ENCODE measurements at regions not wholly inside any gene's neighbourhood (a gene's known extent, or its start where the extent isn't known, plus 50 kb on each side); places are given as distances from the start of the nearest gene placed in this dataset.

- H4K20me1 ChIP-seq (ENCODE audit: low read depth, low read length) = peaks cover 8% of the 10 kb centered on the region
- no peak overlapping the region for H3K4me3 ChIP-seq (ENCODE audit: insufficient read depth, low read length, poor library complexity, severe bottlenecking)
- no peaks in the 10 kb centered on the region for H3K79me2 ChIP-seq (ENCODE audit: insufficient read depth, low read length)
Measured at GRCh38 chr9:130755377-130756007, 61.9 kb downstream of the EXOSC2 start.

GRCh38 chr9:130756037-130756436, 62.5 kb downstream of the EXOSC2 start:
- H3K79me2 ChIP-seq (ENCODE audit: insufficient read depth, low read length) = no peaks in the 10 kb centered on the region
- TF ChIP-seq EZH2phosphoT487 (conservative IDR thresholded peaks at IDR 0.05; ENCODE audit: low read length) (no peak), CTCF (IDR thresholded peaks at IDR 0.05; ENCODE audit: insufficient read depth, low read length, poor library complexity, severe bottlenecking) (no peak)
- no peak overlapping the region for H3K9ac ChIP-seq (ENCODE audit: low read length)
- no peaks in the 10 kb centered on the region for H3K27me3 ChIP-seq (ENCODE audit: low read length)
- peaks cover 8% of the 10 kb centered on the region for H4K20me1 ChIP-seq (ENCODE audit: low read depth, low read length)
- no peaks in the 10 kb centered on the region for H3F3A ChIP-seq (ENCODE audit: insufficient read depth)
- H3K4me3 ChIP-seq (ENCODE audit: insufficient read depth, low read length, poor library complexity, severe bottlenecking) = no peak overlapping the region
- H3K9me3 ChIP-seq (ENCODE audit: insufficient read depth, low read length) = no peaks in the 10 kb centered on the region
- H3K4me2 ChIP-seq (ENCODE audit: low read depth, low read length, poor library complexity, severe bottlenecking) = no peak overlapping the region
- H3K27ac ChIP-seq (ENCODE audit: low read depth, low read length) = no peak overlapping the region
- no peaks in the 10 kb centered on the region for H3K36me3 ChIP-seq (ENCODE audit: low read length)
- no peak overlapping the region for H2AFZ ChIP-seq (ENCODE audit: low read depth, low read length, severe bottlenecking)
- no peaks in the 10 kb centered on the region for H3K9me2 ChIP-seq (replicated peaks; ENCODE audit: insufficient read depth, low read length)

More at GRCh38 chr9:130755377-130756007, 61.9 kb downstream of the EXOSC2 start:
- Histone ChIP-seq H3K9ac (ENCODE audit: low read length) (no peak overlapping the region), H3F3A (ENCODE audit: insufficient read depth) (no peaks in the 10 kb centered on the region), H3K27ac (ENCODE audit: low read depth, low read length) (no peak overlapping the region), H3K36me3 (ENCODE audit: low read length) (no peaks in the 10 kb centered on the region), H2AFZ (ENCODE audit: low read depth, low read length, severe bottlenecking) (no peak overlapping the region), H3K9me2 (replicated peaks; ENCODE audit: insufficient read depth, low read length) (no peaks in the 10 kb centered on the region), H3K4me2 (ENCODE audit: low read depth, low read length, poor library complexity, severe bottlenecking) (no peak overlapping the region), H3K9me3 (ENCODE audit: insufficient read depth, low read length) (no peaks in the 10 kb centered on the region), H3K27me3 (ENCODE audit: low read length) (no peaks in the 10 kb centered on the region)
- TF ChIP-seq CTCF (IDR thresholded peaks at IDR 0.05; ENCODE audit: insufficient read depth, low read length, poor library complexity, severe bottlenecking) (no peak), EZH2phosphoT487 (conservative IDR thresholded peaks at IDR 0.05; ENCODE audit: low read length) (no peak)

GRCh38 chr9:130756455-130757152, 63.0 kb downstream of the EXOSC2 start:
- H4K20me1 ChIP-seq (ENCODE audit: low read depth, low read length) = peaks cover 8% of the 10 kb centered on the region
- no peak overlapping the region for H3K4me3 ChIP-seq (ENCODE audit: insufficient read depth, low read length, poor library complexity, severe bottlenecking)
- H3K9me2 ChIP-seq (replicated peaks; ENCODE audit: insufficient read depth, low read length) = no peaks in the 10 kb centered on the region
- H3F3A ChIP-seq (ENCODE audit: insufficient read depth) = no peaks in the 10 kb centered on the region
- TF ChIP-seq EZH2phosphoT487 (conservative IDR thresholded peaks at IDR 0.05; ENCODE audit: low read length) = no peak
- TF ChIP-seq CTCF (IDR thresholded peaks at IDR 0.05; ENCODE audit: insufficient read depth, low read length, poor library complexity, severe bottlenecking) = no peak
- no peaks in the 10 kb centered on the region for H3K36me3 ChIP-seq (ENCODE audit: low read length)
- H3K4me2 ChIP-seq (ENCODE audit: low read depth, low read length, poor library complexity, severe bottlenecking) = no peak overlapping the region
- no peaks in the 10 kb centered on the region for H3K79me2 ChIP-seq (ENCODE audit: insufficient read depth, low read length)
- H2AFZ ChIP-seq (ENCODE audit: low read depth, low read length, severe bottlenecking) = no peak overlapping the region
- no peak overlapping the region for H3K27ac ChIP-seq (ENCODE audit: low read depth, low read length)
- no peaks in the 10 kb centered on the region for H3K27me3 ChIP-seq (ENCODE audit: low read length)
- no peak overlapping the region for H3K9ac ChIP-seq (ENCODE audit: low read length)
- no peaks in the 10 kb centered on the region for H3K9me3 ChIP-seq (ENCODE audit: insufficient read depth, low read length)

Measured in SU-DHL-6 (cell line).